ENCODE measurements at regions not wholly inside any gene's neighbourhood (a gene's known extent, or its start where the extent isn't known, plus 50 kb on each side); places are given as distances from the start of the nearest gene placed in this dataset.

DNA sequence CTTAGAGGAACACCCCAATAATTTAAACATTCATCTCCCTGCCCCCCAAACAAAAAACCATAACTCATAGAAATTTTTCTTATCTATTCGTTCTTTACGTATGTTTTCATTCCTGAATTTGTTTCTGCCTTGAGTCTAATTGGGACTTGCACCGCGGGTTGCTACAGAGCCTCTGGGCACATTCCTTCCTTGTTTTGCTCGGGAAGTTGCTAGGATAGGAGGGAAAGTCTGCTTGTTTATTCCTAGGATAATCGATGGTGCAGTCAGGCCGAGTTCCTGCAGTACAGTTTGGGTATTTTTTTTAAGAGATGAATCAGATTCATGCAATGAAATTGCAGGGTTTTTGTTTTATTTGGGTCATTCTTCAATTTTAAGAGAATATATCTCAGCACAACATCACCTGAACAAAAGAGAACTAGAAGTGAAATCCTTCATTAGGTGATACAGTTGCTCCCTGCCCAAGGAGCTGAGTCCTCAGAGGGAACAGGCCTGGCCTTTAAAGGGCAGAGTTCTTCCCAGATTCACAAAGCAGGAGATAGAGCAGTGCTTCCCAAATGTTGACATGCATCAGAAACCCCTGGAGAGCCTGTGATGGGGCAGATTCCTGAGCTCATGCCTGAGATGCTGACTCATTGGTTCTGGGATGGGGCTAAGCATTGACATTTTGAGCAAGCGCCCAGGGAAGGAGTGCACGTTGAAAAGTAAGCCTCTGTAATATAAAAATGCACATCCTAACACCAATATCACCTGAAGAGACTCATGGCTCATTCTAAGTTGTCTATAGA, 114.9 kb upstream of the FAM9B start:
- no peak for DNase-seq

- DNase-seq = no peak
These were observed 115.7 kb upstream of the FAM9B start for GRCh38 chrX:9149501-9150245.

DNA sequence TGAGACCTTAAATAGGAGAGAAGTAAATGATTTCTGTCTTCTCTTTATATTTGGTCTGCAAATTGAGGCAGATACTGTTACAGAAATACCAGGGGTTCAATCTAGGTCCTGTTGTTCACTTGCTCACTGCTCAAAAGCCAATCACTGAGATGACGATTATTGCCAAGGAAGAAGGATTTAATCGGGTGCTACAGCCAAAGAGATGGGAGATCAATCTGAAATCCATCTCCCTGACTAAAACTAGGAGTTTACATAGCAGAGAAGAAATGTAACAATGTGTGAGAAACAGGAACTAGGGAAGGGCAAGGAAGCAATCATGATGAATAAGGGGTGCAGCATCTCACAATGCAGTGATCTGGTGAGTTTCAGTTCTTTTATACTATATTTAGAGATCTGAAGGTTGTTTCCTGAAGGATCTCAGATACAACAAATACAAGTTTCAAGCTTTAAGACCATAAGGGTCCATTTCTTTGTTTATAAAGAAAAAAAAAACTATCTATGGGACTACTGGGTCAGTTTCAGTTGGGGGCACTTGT, 117.9 kb upstream of the FAM9B start:
- DNase-seq = no peak

GRCh38 chrX:9153300-9153699, 119.4 kb upstream of the FAM9B start:
- no peak for DNase-seq

DNA sequence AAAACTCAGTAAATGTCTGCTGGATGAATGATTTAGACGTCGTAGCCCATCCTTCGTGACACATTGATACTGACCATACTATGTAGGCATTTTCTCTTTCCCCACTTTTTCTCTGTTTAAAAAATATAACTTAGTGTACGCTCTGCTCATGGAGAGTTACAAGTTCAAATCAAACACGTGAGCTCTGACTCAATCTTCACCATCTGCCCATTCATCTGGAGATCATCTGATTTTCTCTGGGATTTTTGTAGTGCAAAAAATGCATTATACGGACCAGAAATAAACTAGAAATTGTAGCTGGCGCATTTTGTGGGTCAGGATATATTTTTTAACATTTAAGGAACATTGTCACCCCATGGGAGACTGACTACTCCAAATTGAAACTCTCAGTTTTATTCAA, 124.7 kb upstream of the FAM9B start:
- DNase-seq = no peak

- DNase-seq = no peak
These were observed 126.9 kb upstream of the FAM9B start for GRCh38 chrX:9160698-9161329.

- DNase-seq = no peak
These were observed 128.8 kb upstream of the FAM9B start for GRCh38 chrX:9162698-9163097.

DNA sequence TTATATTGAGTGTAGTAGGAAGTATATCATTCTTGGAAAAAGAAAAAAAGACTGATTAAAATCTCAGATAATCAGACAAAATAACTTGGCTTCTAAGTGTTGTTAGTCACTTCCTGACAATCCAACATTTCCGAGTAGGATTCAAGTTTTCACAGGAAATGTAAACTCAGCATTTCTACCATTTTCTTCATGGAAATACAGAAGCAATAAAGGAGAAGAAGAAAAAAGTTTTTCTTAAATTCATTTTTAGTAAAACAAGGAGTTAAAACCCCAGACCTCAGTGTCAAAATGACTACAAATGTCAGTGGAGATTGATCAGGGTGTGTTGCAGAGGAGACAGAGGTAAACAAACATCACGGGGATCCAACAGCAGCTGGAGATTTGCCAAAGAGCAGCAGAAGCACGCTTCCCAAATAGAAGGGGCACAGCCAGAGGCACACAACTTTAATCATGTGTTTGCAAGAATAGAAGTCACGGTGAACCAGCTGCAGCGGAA, 129.3 kb upstream of the FAM9B start:
- DNase-seq = peak; percentile 71

- no peak for DNase-seq
These were observed 130.2 kb upstream of the FAM9B start for GRCh38 chrX:9164086-9164485.

GRCh38 chrX:9164533-9165426, 130.9 kb upstream of the FAM9B start:
- DNase-seq = no peak

DNA sequence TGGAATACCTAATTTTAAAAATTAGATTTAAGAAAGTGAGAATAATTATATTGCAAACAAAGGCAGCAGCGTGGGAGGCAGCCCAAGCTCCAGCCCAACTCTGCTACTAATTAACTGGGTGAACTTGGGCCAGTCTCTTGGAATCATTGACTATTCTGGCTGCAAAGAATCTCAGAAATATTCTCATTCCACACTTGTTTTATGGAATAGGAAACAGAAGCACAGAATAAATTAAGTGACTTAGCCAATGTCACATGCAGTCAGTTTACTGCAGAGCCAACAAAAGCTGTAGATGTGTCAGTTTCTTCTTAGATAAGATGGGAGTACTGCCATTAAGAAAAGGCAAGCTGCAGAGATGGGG, 132.6 kb upstream of the FAM9B start:
- no peak for DNase-seq

- no peak for DNase-seq
These were observed 138.0 kb upstream of the FAM9B start for GRCh38 chrX:9171841-9172463.

DNA sequence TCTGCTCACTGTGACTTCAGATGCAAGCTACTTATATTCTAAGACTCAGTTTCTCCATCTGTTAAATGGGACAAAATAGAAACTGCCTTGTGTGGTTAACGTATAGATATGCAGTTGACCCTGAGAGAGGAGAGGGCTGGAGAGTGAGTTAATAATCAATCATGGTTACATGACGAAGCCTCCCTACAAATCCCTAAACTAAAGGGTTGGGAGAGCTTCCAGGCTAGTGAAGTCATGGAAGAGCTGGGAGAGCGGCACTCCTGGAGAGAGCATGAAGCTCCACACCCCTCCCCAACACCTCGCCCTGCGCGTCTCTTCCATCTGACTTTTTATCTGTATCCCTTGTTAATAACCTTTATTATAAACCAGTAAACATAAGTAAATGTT, 138.5 kb upstream of the FAM9B start:
- no peak for DNase-seq

DNA sequence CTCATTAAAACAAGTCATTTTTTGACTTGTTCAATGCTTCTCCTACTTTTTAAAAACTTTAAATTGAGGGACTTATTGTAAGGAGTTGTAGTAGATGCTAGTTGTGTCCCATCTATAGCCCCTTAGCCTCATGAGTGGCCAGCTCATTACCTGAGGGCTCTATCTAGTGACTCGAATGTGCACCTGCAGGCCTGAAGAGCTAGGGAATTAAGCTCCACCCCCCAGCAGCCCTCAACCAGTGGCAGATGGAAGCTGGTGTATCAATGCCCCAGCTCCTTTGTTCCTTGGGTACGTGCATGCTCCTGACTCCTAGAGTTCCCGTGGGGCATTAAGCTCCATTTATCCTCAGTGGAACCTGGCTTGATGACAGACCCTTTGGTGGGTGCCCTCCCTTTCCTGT, 146.7 kb upstream of the FAM9B start:
- no peak for DNase-seq

DNA sequence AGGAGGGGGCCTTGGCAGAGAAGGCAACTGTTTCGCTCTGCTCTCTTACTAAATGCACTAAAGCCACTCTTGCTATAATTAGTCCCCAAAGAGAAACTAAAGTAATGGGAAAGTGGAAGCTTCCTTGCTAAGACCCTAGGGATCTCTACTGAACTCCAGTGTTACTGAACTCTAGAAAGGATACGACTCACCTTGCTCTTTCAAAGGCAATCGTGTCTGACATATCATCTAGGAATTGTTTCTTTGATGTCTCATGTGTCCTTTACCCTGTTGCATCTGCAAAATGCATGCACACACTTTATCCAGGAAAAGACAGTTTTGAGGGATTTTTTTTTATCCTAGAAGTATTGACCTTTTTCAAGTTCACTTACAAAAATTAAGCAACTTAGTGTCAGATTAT, 148.1 kb upstream of the FAM9B start:
- peak; percentile 6 for DNase-seq

GRCh38 chrX:9183481-9183880, 149.6 kb upstream of the FAM9B start:
- no peak for DNase-seq

DNA sequence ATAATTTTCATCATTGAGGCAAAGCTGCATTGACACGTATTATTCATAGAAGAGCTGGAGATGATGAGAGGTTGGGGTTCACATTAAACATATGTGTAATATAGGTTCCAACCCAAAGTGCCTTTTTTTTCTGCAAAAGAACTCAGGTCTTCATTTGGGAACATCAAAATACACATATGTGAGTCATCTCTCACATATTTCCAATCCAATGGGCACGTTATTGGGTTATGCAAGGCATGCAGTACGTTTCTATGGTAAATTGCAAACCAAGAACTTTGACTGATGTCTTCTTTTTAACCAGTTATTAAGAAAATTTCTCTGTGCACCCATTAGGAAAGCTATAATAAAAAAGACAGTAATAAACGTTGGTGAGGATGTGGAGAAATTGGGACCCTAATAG, 150.3 kb upstream of the FAM9B start:
- DNase-seq = no peak

DNA sequence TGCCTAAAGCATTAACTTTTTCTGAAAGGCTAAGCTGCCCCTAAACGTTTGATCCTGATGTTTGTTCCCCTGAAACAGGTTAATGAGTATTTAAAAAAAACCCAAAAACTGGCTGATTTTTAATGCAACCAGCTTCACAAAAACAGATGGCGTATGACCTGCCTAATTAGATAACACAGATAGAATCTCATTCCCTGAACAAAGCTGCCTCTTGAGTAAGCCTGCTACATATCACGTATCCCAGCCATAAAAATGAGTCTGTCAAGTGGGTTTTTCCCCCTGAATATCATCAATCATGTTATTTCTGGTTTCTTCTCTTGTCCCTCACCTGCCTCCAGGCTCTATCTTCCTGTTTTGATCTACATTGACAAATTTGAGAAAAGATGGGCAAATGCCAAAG, 154.2 kb upstream of the FAM9B start:
- DNase-seq = peak; percentile 87

DNA sequence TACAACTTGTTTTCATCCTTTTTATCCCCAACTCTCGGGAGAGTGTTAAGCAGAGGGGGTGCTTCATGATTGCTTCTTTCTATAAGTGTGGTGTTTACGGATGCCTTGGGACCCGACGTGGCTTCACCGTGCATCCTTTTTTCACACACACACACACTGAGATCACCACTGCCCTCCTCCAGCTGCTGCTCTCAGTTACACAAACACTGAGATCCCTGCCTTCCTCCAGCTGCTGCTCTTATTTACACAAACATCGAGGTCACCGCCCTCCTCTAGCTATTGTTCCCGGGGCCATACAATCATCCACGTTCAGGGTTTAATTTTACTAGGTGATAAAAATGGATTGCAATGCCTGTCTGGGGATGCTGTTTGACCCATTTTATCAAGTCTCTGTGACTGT, 155.4 kb upstream of the FAM9B start:
- peak; percentile 48 for DNase-seq

DNA sequence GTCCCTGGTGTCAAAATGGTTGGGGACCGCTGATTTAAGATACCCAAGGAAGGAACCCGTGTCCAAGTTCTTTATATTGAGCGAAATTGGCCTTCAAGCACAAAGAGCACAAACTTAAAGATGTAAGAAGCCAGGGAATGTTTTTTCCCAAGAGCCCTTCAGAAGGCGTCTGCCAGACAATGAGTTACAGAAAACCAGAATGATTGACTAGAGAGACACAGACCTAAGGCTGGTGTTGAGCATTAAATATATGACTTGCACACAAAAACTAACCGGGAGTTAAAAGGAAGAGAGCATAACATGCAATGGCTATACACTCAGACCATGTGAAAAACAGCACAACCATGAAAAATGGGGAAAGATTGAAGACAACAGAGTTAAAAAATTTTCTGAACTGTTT, 157.5 kb upstream of the FAM9B start:
- DNase-seq = no peak

- peak; percentile 14 for DNase-seq
These were observed 161.4 kb upstream of the FAM9B start for GRCh38 chrX:9195199-9195880.
